GM13976 (cell line): ENCODE measurements at regions not wholly inside any gene's neighbourhood (a gene's known extent, or its start where the extent isn't known, plus 50 kb on each side); places are given as distances from the start of the nearest gene placed in this dataset.
"Not testable (repeated sequence)": the region's sequence is repeated elsewhere in the genome, so short reads cannot be mapped to it uniquely, and the experiment has no call there.

Experiments used
- DNase-seq: peaks from one replicate; pipeline ENCODE4 v3.0.0; 2012; ENCODE audit warnings: low spot score
- in situ Hi-C: fragments of 300-500 bp; cut with MboI; formaldehyde crosslinking; loops from one replicate; pipeline ENCODE4 v1.12.0; 2022; ENCODE audit warnings: low sequenced_read_pairs, mixed read lengths, inconsistent platforms; ENCODE audit not compliant: unreplicated experiment
- TF ChIP-seq, protein P1 (sequence below): IDR thresholded peaks from 2 replicates; pipeline ENCODE4 v1.5.1; 2012; ENCODE audit warnings: borderline replicate concordance, mild to moderate bottlenecking; ENCODE audit not compliant: insufficient read depth; ENCODE audit errors: extremely low read depth, missing control alignments, control extremely low read depth

GRCh38 chr21:36263797-36264196 is 56.2 kb upstream of the MORC3 start:
- DNase-seq = no peak
- TF ChIP-seq, protein P1, sequence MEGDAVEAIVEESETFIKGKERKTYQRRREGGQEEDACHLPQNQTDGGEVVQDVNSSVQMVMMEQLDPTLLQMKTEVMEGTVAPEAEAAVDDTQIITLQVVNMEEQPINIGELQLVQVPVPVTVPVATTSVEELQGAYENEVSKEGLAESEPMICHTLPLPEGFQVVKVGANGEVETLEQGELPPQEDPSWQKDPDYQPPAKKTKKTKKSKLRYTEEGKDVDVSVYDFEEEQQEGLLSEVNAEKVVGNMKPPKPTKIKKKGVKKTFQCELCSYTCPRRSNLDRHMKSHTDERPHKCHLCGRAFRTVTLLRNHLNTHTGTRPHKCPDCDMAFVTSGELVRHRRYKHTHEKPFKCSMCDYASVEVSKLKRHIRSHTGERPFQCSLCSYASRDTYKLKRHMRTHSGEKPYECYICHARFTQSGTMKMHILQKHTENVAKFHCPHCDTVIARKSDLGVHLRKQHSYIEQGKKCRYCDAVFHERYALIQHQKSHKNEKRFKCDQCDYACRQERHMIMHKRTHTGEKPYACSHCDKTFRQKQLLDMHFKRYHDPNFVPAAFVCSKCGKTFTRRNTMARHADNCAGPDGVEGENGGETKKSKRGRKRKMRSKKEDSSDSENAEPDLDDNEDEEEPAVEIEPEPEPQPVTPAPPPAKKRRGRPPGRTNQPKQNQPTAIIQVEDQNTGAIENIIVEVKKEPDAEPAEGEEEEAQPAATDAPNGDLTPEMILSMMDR = no peak
- in situ Hi-C loops = no loop called here

GRCh38 chr21:36265431-36265830 is 54.6 kb upstream of the MORC3 start:
- in situ Hi-C loops = no loop called here
- TF ChIP-seq, protein P1 = no peak
- no peak for DNase-seq

DNA sequence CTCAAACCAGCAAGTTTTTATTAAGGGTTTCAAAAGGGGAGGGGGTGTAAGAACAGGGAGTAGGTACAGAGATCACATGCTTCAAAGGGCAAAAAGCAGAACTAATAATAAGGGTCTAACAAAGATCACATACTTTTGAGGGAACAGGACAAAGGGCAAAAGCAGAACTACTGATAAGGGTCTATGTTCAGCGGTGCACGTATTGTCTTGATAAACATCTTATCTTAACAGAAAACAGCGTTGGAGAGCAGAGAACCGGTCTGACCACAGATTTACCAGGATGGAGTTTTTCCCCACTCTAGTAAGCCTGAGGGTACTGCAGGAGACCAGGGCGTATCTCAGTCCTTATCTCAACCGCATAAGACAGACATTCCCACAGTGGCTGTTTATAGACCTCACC is 52.2 kb upstream of the MORC3 start:
- DNase-seq, in situ Hi-C loops: not testable (repeated sequence)

DNA sequence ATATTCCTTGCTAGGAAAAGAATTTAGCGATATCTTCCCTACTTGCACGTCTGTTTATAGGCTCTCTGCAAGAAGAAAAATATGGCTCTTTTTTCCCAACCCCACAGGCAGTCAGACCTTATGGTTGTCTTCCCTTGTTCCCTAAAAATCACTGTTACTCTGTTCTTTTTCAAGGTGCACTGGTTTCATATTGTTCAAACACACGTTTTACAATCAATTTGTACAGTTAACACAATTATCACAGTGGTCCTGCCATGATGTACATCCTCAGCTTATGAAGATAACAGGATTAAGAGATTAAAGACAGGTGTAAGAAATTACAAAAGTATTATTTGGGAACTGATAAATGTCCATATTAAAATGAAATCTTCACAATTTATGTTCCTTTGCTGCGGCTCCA is 51.7 kb upstream of the MORC3 start:
- DNase-seq, in situ Hi-C loops: not testable (repeated sequence)
